Stimulated activated CD4-positive, alpha-beta T cell treated with anti-CD3 and anti-CD28 coated beads, Interleukin-1b, Interleukin-23, amount 100 ng/mL, for 1 hour (primary cell): ENCODE measurements at regions not wholly inside any gene's neighbourhood (a gene's known extent, or its start where the extent isn't known, plus 50 kb on each side); places are given as distances from the start of the nearest gene placed in this dataset.

Experiments
- DNase-seq, 2 donors: peaks; one replicate each; pipeline ENCODE4 v3.0.0-alpha.2; 2020; ENCODE audit warnings: low read depth in 2 of 2

GRCh38 chr16:5393070-5393469 is 295.5 kb upstream of the EEF2KMT start:
- no peak for DNase-seq

- no peak for DNase-seq
Measured at GRCh38 chr16:5386989-5387388, 289.4 kb upstream of the EEF2KMT start.

GRCh38 chr16:5385811-5386210 is 288.2 kb upstream of the EEF2KMT start:
- DNase-seq = no peak

- DNase-seq = no peak
Measured at GRCh38 chr16:5385115-5385514, 287.5 kb upstream of the EEF2KMT start.

- DNase-seq = no peak
Measured at GRCh38 chr16:5383737-5384136, 286.1 kb upstream of the EEF2KMT start.

GRCh38 chr16:5382484-5382883 is 284.9 kb upstream of the EEF2KMT start:
- no peak for DNase-seq

GRCh38 chr16:5381481-5381880 is 283.9 kb upstream of the EEF2KMT start:
- DNase-seq = no peak

GRCh38 chr16:5379954-5380353 is 282.4 kb upstream of the EEF2KMT start:
- no peak for DNase-seq

- no peak for DNase-seq
Measured at GRCh38 chr16:5378531-5378930, 280.9 kb upstream of the EEF2KMT start.

GRCh38 chr16:5377280-5377898 is 279.8 kb upstream of the EEF2KMT start:
- no peak for DNase-seq

- no peak for DNase-seq
Measured at GRCh38 chr16:5374184-5374583, 276.6 kb upstream of the EEF2KMT start.

GRCh38 chr16:5367951-5368350 is 270.4 kb upstream of the EEF2KMT start:
- no peak for DNase-seq

- no peak for DNase-seq
Measured at GRCh38 chr16:5366126-5366525, 268.5 kb upstream of the EEF2KMT start.

- no peak for DNase-seq
Measured at GRCh38 chr16:5364186-5364585, 266.6 kb upstream of the EEF2KMT start.

GRCh38 chr16:5361322-5361721 is 263.7 kb upstream of the EEF2KMT start:
- DNase-seq = no peak

GRCh38 chr16:5354645-5355044 is 257.1 kb upstream of the EEF2KMT start:
- DNase-seq = no peak

GRCh38 chr16:5349670-5350517 is 252.3 kb upstream of the EEF2KMT start:
- DNase-seq = no peak

- DNase-seq = no peak
Measured at GRCh38 chr16:5349101-5349500, 251.5 kb upstream of the EEF2KMT start.

- no peak for DNase-seq
Measured at GRCh38 chr16:5347561-5347960, 250.0 kb upstream of the EEF2KMT start.

GRCh38 chr16:5336941-5337340 is 239.3 kb upstream of the EEF2KMT start:
- DNase-seq = no peak

- DNase-seq = no peak
Measured at GRCh38 chr16:5333991-5334390, 236.4 kb upstream of the EEF2KMT start.

GRCh38 chr16:5333126-5333525 is 235.5 kb upstream of the EEF2KMT start:
- no peak for DNase-seq

GRCh38 chr16:5330058-5330457 is 232.5 kb upstream of the EEF2KMT start:
- DNase-seq = no peak
